Effector CD4-positive, alpha-beta T cell (primary cell): ENCODE measurements at regions not wholly inside any gene's neighbourhood (a gene's known extent, or its start where the extent isn't known, plus 50 kb on each side); places are given as distances from the start of the nearest gene placed in this dataset.
"Not testable (repeated sequence)": the region's sequence is repeated elsewhere in the genome, so short reads cannot be mapped to it uniquely, and the experiment has no call there.

ENCODE experiments used
- DNase-seq: peaks from one replicate; pipeline ENCODE4 v3.0.0-alpha.2; 2020

GRCh38 chr4:111930659-111931058 is 214.6 kb upstream of the FAM241A start:
- DNase-seq, result no peak

GRCh38 chr4:111933703-111934102 is 211.6 kb upstream of the FAM241A start:
- DNase-seq, result no peak

- no peak for DNase-seq
Measured at GRCh38 chr4:111934314-111934713, 210.9 kb upstream of the FAM241A start.

GRCh38 chr4:111937368-111937767 is 207.9 kb upstream of the FAM241A start:
- no peak for DNase-seq

GRCh38 chr4:111941957-111942356 is 203.3 kb upstream of the FAM241A start:
- no peak for DNase-seq

- DNase-seq, result no peak
Measured at GRCh38 chr4:111943796-111944203, 201.5 kb upstream of the FAM241A start.

- DNase-seq, result no peak
Measured at GRCh38 chr4:111945014-111945413, 200.2 kb upstream of the FAM241A start.

- no peak for DNase-seq
Measured at GRCh38 chr4:111946800-111947199, 198.5 kb upstream of the FAM241A start.

- DNase-seq, result no peak
Measured at GRCh38 chr4:111952688-111953087, 192.6 kb upstream of the FAM241A start.

- DNase-seq, result no peak
Measured at GRCh38 chr4:111954550-111954949, 190.7 kb upstream of the FAM241A start.

GRCh38 chr4:111955001-111955400 is 190.3 kb upstream of the FAM241A start:
- DNase-seq, result no peak

- no peak for DNase-seq
Measured at GRCh38 chr4:111957116-111957515, 188.1 kb upstream of the FAM241A start.

- DNase-seq, result no peak
Measured at GRCh38 chr4:111957997-111958396, 187.3 kb upstream of the FAM241A start.

GRCh38 chr4:111959222-111959621 is 186.0 kb upstream of the FAM241A start:
- DNase-seq, result no peak

- no peak for DNase-seq
Measured at GRCh38 chr4:111960241-111960667, 185.0 kb upstream of the FAM241A start.

GRCh38 chr4:111961026-111961425 is 184.2 kb upstream of the FAM241A start:
- DNase-seq, result not testable (repeated sequence)

GRCh38 chr4:111961809-111962208 is 183.4 kb upstream of the FAM241A start:
- no peak for DNase-seq

GRCh38 chr4:111963158-111963700 is 182.0 kb upstream of the FAM241A start:
- DNase-seq, result no peak

GRCh38 chr4:111977419-111977965 is 167.8 kb upstream of the FAM241A start:
- no peak for DNase-seq

- no peak for DNase-seq
Measured at GRCh38 chr4:111979921-111980320, 165.3 kb upstream of the FAM241A start.

GRCh38 chr4:111982089-111982488 is 163.2 kb upstream of the FAM241A start:
- no peak for DNase-seq

- no peak for DNase-seq
Measured at GRCh38 chr4:111984169-111984819, 161.0 kb upstream of the FAM241A start.

GRCh38 chr4:111985426-111985825 is 159.8 kb upstream of the FAM241A start:
- no peak for DNase-seq

GRCh38 chr4:111986095-111986494 is 159.2 kb upstream of the FAM241A start:
- no peak for DNase-seq

GRCh38 chr4:111988514-111988913 is 156.7 kb upstream of the FAM241A start:
- DNase-seq, result no peak
